ENCODE measurements at regions not wholly inside any gene's neighbourhood (a gene's known extent, or its start where the extent isn't known, plus 50 kb on each side); places are given as distances from the start of the nearest gene placed in this dataset.
A peak's percentile ranks its signal among the peaks of the same experiment; 100 is the strongest.

GRCh38 chr5:54765165-54766028 lies 220.0 kb downstream of the ESM1 start:
- DNase-seq, result no peak
- H3K27me3 ChIP-seq, result no peaks in the 10 kb centered on the region
- intact Hi-C loops (cut with DNase I), result loop anchor here in 1 of 2 donors (10.0 kb wide), 1 partner anchor 251 kb away; the partner anchor contains the start of gene SNX18
- no peaks in the 10 kb centered on the region for H3K9me3 ChIP-seq
- H3K4me1 ChIP-seq, result no peaks in the 10 kb centered on the region
- no peak overlapping the region for H3K4me3 ChIP-seq
- no peak for ATAC-seq
- no peak overlapping the region for H3K27ac ChIP-seq
- no peak for TF ChIP-seq CTCF (IDR thresholded peaks at IDR 0.05)
- no peak for TF ChIP-seq POLR2A (IDR thresholded peaks at IDR 0.05)
- H3K36me3 ChIP-seq, result no peaks in the 10 kb centered on the region
- 85% methylated on average over 3 of the region's 5 CpGs for WGBS (ENCODE audit: insufficient coverage, low coverage, low lambda C conversion rate, missing lambda C conversion rate)

- no peak for DNase-seq
- H3K9me3 ChIP-seq, result no peaks in the 10 kb centered on the region
- no peaks in the 10 kb centered on the region for H3K36me3 ChIP-seq
- H3K27ac ChIP-seq, result no peak overlapping the region
- H3K4me1 ChIP-seq, result no peaks in the 10 kb centered on the region
- H3K4me3 ChIP-seq, result no peak overlapping the region
- intact Hi-C loops (cut with DNase I), result loop anchor here in 1 of 2 donors (10.0 kb wide), 1 partner anchor 250 kb away; the partner anchor contains the start of gene SNX18
- WGBS (ENCODE audit: insufficient coverage, low coverage, low lambda C conversion rate, missing lambda C conversion rate), result 65% methylated on average over 5 of the region's 5 CpGs
- peak in 1 of 4 donors; percentile 28 for ATAC-seq
- no peaks in the 10 kb centered on the region for H3K27me3 ChIP-seq
- no peak for TF ChIP-seq CTCF (IDR thresholded peaks at IDR 0.05)
- TF ChIP-seq POLR2A (IDR thresholded peaks at IDR 0.05), result no peak
Observed at GRCh38 chr5:54764102-54765090, 221.0 kb downstream of the ESM1 start.

GRCh38 chr5:54761213-54761701 lies 224.1 kb downstream of the ESM1 start:
- no peaks in the 10 kb centered on the region for H3K4me1 ChIP-seq
- TF ChIP-seq CTCF (IDR thresholded peaks at IDR 0.05) (no peak), POLR2A (IDR thresholded peaks at IDR 0.05) (no peak)
- H3K27me3 ChIP-seq, result no peaks in the 10 kb centered on the region
- intact Hi-C loops (cut with DNase I), result loop anchor here in 1 of 2 donors (10.0 kb wide), 1 partner anchor 246 kb away; the partner anchor contains the start of gene SNX18
- peak in 3 of 4 donors; percentile 33 to 91 (median 70) for ATAC-seq
- no peak overlapping the region for H3K4me3 ChIP-seq
- WGBS (ENCODE audit: insufficient coverage, low coverage, low lambda C conversion rate, missing lambda C conversion rate), result 49% methylated on average over 2 of the region's 2 CpGs
- no peak overlapping the region for H3K27ac ChIP-seq
- H3K36me3 ChIP-seq, result no peaks in the 10 kb centered on the region
- no peak for DNase-seq
- no peaks in the 10 kb centered on the region for H3K9me3 ChIP-seq

- intact Hi-C loops (cut with DNase I), result loop anchor here in 1 of 2 donors (10.0 kb wide), 1 partner anchor 246 kb away; the partner anchor contains the start of gene SNX18
- peak in 1 of 4 donors; percentile 35 for ATAC-seq
- WGBS (ENCODE audit: insufficient coverage, low coverage, low lambda C conversion rate, missing lambda C conversion rate), result 65% methylated on average over 6 of the region's 6 CpGs
Observed at GRCh38 chr5:54760182-54760935, 225.0 kb downstream of the ESM1 start.

More at GRCh38 chr5:54760182-54760935, 225.0 kb downstream of the ESM1 start:
- H3K4me1 ChIP-seq, result no peaks in the 10 kb centered on the region
- H3K27ac ChIP-seq, result no peak overlapping the region
- H3K9me3 ChIP-seq, result no peaks in the 10 kb centered on the region
- TF ChIP-seq POLR2A (IDR thresholded peaks at IDR 0.05), result no peak
- H3K27me3 ChIP-seq, result no peaks in the 10 kb centered on the region
- no peak for DNase-seq
- no peak overlapping the region for H3K4me3 ChIP-seq
- H3K36me3 ChIP-seq, result no peaks in the 10 kb centered on the region

Measured in right lobe of liver (tissue), 6 donors.